DMS114 treated with DMSO at 0.1 percent for 48 hours (cell line): ENCODE measurements at regions not wholly inside any gene's neighbourhood (a gene's known extent, or its start where the extent isn't known, plus 50 kb on each side); places are given as distances from the start of the nearest gene placed in this dataset.

Experiments used
- DNase-seq: peaks from one replicate; lab custom pipeline; 2025; ENCODE audit not compliant: unreplicated experiment; lab: John Stamatoyannopoulos, UW

DNA sequence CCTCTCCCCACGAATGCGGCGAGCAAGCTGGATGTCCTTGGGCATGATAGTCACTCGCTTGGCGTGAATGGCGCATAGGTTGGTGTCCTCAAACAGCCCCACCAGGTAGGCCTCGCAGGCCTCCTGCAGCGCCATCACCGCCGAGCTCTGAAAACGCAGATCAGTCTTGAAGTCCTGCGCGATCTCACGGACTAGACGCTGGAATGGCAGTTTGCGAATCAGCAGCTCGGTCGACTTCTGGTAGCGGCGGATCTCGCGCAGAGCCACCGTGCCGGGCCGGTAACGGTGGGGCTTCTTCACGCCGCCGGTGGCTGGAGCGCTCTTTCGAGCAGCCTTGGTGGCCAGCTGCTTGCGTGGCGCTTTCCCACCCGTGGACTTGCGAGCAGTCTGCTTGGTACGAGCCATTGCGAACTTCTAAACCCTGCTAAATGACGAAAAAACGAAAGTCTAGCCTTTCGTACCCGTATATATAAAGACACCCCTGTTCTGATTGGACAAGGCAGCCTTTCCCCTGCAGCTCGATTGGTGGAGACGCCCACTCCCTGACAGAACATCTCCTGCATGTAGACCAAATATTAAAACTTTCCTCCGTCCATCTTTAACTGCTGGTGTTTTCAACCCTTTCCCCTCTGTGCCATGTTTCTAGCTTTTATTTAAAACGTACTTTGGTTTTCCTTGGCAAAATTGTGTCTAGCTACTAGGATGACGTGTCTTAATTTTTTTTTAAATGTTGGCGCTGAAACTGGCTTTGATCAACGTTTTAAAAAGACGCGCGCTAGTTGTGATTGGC lies 109.8 kb downstream of the HFE start:
- peak; percentile 97 for DNase-seq

DNA sequence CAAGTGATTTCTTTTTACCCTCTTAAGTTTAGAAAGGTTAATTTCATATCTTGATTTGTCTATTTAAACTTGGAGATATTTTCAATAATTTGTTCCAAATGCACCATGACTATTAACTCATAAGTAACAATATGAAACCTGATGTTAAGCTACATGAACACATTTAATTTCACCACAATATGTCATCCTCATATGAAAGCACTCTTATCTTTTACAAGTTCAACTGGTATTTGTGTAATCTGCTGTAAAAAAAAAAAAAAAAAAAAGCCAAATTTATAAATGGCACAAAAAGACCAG lies 110.4 kb downstream of the HFE start:
- DNase-seq, result no peak

DNA sequence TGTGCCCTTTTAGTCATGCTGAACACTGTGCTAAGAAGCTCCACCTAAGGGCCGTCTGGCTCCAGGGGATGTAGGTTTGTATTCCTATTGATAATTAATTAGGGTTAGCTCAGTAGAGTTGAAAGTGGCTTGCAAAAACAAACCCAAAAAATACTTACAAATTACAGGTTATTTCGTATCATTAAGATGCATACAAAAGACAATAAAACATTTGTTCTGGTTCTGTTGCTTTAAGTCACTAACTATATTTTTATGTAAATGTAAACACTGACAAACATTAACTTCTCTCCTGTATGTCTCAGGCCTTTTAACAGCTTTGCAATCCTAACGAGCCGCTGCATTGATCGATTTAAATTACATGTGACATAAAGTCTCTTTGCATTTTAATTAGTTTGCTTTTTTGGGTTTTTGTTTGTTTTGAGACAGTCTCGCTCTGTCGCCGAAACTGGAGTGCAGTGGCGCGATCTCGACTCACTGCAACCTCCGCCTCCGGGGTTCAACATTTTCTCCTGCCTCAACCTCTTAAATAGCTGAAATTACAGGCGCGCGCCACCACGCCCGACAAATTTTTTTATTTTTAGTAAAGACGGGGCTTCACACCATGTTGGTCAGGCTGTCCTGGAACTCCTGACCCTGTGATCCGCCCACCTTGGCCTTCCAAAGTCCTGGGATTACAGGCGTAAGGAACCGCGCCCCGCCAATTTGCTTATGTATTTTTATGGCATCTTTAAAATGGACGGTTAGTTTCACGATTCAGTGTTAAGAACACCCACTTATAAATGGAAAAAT lies 110.9 kb downstream of the HFE start:
- peak; percentile 85 for DNase-seq

DNA sequence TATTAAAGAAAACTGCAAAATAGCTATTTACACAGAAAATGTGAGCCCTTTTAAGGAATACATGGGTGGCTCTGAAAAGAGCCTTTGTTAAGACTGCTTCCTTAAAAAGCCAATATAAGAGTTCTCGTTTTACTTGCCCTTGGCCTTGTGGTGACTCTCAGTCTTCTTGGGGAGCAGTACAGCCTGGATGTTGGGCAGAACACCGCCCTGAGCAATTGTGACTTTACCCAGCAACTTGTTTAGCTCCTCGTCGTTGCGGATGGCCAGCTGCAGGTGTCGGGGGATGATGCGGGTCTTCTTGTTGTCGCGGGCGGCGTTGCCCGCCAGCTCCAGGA lies 111.5 kb downstream of the HFE start:
- peak; percentile 85 for DNase-seq

DNA sequence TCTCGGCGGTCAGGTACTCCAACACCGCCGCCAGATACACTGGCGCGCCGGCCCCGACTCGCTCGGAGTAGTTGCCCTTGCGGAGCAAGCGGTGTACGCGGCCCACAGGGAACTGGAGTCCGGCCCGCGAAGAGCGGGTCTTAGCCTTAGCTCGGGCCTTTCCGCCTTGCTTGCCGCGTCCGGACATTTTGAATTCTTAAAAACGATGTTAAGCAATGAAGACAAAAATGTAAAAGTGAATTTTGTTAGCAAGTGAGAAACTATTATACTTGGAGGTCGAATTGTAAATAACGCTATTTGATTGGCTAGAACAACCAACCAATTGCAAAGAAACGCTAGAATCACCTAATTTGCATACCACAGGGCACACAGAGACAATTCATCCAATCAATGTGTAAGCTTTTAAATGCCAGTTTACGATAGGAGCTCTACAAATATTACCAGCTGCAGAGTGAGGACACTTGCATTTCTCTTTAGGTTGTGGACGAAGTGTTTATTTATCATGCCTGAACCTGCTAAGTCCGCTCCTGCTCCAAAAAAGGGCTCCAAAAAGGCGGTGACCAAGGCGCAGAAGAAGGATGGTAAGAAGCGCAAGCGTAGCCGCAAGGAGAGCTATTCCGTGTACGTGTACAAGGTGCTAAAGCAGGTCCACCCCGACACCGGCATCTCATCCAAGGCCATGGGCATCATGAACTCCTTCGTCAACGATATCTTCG lies 112.0 kb downstream of the HFE start:
- peak; percentile 99 for DNase-seq

DNA sequence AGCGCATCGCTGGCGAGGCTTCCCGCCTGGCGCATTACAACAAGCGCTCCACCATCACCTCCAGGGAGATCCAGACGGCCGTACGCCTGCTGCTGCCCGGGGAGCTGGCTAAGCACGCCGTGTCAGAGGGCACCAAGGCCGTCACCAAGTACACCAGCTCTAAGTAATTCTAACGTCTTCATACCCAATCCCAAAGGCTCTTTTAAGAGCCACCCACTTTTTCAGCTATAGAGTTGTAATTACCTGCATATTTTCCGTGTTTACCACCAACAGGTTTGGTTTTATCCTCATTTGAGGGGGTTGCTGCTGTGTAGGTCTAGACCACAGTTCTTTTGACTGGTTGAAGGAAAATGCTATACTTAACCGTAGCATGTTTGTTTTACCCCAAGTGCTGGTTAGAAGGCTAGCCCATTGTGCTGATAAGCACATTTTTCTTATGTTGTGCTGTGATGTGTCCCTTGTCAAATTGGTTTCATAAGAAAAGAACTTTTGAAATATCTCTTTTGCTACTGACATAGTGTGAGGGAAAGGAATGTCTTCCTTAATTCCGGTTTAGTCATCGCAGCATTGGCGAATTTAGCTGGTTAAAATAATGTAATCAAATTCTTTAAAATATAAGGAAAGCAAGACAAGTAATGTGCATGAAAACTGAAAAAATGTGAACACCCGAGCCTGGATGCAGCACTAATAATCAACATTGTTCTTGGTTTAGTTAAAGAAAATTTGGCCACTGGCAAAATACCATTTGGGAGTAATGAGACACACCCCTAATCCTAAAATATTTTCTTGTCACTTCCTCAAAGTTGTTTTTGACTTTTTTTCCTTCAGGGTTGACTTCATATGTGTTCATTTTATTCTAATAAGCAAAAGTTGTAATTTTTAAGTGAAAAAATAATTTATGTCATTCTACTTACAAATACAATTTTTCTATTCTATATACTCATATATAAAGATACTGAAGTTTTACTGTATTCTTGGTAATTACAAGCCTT lies 112.8 kb downstream of the HFE start:
- no peak for DNase-seq

DNA sequence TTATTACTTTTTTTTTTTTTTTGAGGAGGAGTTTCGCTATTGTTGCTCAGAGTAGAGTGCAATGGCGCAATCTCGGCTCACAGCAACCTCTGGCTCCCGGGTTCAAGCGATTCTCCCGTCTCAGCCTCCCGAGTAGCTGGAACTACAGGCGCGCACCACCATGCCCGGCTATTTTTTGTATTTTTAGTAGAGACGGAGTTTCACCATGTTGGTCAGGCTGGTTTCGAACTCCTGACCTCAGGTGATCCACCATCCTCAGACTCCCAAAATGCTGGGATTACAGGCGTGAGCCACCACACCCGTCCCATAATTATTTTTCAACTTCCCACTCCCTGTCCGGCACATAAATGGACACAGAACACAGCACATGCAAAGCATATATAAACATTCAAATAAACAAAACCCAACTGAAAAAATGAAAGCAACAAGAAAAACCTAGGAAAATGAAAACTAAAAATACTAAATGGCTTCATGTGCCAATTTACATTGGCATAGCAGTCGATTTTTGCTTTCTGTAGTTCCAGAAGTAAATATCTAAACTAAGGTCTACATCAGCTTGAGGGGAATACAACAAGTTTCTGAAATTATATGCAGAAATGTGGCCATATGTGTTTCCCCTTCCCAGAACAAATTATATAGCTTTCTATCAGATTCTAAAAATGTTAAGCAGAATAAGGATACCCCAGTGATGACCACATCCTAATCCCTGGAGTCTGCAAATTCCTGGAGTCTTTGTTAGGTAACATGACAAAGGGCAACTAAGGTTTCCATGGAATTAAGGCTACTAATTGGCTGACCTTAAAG lies 113.9 kb downstream of the HFE start:
- no peak for DNase-seq

DNA sequence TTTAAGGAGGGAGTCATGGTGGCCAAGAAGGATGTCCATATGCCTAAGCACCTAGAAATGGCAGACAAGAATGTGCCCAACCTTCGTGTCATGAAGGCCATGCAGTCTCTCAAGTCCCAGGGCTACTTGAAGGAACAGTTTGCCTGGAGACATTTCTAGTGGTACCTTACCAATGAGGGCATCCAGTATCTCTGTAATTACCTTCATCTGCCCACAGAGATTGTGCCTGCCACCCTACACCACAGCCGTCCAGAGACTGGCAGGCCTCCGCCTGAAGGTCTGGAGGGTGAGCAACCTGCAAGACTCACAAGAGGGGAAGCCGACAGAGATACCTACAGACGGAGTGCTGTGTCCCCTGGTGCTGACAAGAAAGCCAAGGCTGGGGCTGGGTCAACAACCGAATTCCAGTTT lies 115.0 kb downstream of the HFE start:
- DNase-seq, result no peak

DNA sequence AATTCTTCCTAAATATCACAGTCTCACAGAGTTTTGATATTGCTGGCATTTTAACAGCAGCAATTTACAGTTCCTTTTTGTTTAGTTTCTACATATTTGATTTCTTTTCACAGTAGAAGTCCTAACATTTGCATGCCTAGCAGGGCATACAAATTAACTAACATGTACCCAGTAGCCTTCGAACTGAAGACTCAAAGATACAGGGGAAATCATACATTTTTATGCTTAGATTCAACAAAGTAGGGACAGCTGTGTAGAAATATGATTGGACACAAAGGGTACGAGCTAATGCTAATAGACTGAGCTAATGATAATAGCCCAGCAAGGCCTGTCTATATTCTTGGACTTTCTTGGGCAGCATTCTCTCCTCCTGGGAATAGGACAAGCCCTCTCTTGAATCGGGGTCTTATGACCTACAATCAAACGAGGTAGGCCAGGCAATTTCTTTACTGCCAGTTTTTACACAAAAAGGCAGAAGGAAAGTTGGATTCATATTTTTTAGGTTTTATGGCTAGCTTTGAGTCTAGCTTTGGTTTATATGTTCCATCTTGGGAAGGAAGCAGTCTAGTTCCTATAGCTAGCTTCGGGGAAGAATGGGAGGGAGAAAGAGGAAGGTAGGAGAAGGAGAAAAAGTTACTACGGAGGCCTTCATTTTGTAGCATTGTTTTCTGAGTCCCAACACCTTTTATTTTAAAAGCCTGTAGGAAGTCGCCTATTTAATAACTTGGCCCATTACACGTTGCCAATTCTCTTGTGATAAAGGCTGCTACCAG lies 115.8 kb downstream of the HFE start:
- no peak for DNase-seq

DNA sequence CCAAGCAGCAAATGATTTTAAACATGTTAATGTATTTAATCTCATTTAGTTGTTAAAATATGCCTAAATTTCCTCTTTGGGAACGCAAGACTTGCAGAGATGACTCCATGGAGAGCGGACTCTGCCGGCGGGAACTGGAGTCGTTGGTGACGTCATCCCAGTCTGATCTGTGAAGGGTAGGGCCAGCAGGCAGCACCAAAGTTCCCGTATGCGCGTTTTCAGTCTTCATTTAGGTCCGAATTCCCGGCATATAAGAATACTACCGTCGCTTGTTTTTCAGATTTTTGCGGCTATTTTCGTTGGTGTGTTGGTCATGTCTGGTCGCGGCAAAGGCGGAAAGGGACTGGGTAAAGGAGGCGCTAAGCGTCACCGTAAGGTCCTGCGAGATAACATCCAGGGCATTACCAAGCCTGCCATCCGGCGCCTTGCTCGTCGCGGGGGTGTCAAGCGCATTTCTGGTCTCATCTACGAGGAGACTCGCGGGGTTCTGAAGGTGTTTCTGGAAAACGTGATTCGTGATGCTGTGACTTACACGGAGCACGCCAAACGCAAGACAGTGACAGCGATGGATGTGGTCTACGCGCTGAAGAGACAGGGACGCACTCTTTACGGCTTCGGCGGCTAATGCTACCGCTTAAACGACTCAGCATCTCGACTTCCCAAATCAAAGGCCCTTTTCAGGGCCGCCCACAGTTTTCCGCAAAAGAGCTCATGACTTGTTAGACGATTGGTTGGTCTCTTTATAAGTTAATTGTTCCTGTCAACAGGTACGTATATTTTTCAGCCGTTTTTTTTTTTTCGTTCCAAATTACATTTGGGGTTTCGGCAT lies 117.3 kb downstream of the HFE start:
- peak; percentile 98 for DNase-seq

DNA sequence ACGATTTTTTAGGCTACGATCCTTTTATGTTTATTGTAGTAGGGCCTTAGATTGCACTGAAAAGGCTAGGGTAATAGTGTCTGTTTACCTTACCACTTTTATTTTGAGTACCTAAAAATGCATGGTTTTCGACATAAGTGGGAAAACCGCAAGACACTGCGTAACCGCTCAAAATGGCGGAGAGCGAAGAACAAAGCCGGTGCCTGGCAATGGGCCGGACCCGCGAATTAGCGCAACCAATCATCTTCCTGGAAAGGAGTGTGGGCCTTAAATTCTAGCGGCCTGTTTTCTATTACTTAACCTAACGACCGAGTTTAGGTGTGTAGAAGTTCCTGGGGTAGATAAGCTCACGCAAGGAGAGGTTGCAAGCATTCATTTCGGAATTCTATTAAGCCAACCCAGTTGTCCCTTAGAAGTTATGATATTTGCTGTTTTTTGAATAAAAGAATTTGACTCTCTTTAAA lies 118.0 kb downstream of the HFE start:
- peak; percentile 90 for DNase-seq

DNA sequence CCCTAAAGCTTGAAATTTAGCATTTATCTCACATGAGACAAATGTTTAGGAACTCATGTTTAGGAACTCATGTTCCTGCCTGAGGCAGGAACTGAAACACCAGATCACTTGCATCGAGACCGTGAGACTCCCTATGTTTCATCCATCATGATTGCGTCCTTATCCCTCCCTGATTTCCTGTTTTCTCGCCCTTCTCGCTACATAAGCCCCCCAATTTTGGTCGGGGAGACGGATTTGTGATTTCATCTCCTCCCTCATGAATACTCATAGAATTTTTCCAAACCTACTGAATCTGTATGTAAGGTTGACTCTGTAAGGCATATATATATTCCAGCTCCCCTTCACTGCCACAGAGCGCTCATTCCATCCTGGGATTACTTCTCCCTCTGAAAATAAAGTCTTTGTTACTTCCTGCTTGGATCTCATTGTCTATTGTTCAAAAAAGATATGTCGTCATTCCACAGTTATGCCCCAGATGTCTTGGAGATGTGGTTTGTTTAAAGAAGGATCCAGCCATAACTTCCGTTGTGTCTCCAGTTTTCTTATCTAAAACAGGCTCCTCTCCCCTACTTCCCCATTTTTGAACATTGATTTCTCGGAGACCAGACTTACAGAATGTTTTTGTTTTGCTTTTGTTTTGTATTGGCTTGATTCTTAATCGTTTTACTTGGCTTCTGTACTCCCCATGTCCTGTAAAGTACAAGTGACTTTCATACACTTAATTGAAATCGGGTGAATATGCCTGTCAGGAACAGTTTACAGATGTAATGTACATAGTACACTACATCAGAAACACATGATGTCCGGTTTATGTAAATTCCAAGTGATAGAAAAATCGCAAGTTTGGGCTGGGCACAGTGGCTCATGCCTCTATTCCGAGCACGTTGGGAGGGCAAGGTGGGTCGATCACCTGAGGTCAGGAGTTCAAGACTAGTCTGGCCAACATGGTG lies 118.7 kb downstream of the HFE start:
- DNase-seq, result no peak

DNA sequence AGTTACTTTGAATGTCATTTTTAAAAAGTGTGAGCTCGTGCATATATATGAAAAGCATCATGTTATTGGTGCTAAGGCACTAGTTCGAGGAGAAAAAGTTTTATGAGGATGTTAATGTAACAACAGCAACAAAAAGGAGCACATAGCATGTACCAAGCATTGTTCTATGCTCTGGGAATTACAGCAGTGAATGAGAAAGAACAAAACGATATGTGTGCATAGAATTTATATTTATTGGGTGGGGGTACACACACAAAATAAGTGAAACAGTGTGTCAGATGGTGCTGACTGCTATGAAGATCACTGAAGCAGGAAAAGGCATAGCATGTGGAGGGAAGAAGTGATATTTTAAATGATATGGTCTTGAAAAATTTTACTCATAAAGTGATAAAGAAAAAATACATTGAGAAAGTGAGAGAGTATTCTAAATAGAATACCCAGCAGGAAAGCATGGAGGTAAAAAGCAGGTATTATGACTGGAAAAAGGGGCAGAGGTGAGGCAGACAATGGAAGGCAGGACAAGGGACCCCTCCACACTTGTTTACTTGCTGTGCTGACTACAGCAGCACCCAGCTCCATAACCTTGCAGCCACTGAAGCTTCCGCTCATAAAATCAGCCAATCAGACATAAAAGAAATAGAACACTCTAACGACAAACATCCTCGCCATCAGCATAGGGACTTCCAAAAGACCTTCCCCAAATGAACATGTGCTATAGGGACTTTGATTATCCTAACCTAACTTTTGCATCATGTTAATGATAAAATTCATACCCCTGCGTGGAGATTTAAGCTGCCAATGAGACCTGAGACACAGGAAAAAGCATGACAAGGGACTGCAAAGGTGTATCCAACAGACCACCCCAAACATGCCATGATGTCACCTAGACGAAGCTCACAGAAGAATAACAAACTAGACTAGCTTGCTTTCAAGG lies 119.9 kb downstream of the HFE start:
- no peak for DNase-seq

DNA sequence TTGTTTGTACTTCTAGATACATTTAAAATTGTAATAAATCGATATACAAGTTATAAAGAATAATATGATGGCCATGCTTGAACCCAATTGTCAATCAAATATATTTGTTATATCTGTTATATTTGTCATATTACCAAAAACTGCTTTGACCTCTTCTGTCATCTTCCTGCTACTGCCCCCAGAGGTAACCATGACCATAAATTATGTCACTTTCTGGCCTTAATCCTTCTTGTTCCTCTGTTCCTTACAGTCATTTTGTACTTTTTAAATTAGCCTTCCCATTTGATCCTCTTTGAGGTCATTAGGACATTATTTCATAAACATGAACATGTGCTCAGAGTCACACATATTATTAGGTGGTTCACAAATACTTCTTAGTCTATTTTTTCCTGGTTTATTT lies 124.7 kb downstream of the HFE start:
- DNase-seq, result no peak

DNA sequence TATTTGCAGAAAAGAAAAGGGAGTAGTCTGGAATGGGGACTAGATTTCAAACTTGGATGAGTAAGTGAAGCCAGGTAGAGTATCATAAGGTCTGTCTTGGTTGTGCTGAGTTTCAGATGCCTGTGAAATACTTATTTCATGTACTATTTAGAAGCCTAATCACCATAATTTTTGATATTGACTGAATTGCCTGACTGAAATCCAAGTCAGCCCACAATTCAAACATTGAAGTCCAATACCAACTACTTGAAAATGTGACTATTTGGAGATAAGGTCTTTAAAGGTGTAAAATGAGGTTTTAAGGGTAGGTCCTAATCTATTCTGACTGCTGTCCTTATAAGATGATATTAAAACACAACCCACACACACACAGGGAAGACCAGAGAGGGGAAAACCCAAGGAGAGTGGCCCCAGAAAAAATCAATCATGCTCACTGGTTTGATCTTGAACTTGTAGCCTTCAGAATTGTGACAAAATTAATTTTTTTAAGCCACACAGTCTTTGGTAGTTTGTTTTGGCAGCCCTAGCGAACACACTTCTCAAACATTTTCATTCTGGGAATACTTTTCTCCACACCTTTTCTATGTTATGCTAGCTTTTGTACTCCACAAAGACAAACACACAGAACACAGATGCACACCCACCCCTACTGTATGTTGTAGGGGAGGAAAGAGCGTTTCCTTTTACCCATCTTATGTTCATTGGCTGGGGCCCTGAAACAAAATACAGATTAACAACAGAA lies 126.3 kb downstream of the HFE start:
- no peak for DNase-seq
